Activated naive CD4-positive, alpha-beta T cell treated with anti-CD3 and anti-CD28 coated beads for 36 hours (primary cell): ENCODE measurements at regions not wholly inside any gene's neighbourhood (a gene's known extent, or its start where the extent isn't known, plus 50 kb on each side); places are given as distances from the start of the nearest gene placed in this dataset.

Experiments used
- CTCF ChIA-PET: fragments of 350-600 bp; sonication (Branson Sonifier 250); formaldehyde crosslinking; loops from one replicate; lab custom pipeline; 2021; ENCODE audit warnings: antibody characterized with exemption; lab: Charles Lee
- DNase-seq: peaks from one replicate; pipeline ENCODE4 v3.0.0-alpha.2; 2020
- H3K27ac Mint-ChIP-seq: one replicate; pipeline ENCODE4 v1.8.0; 2021; ENCODE audit warnings: mild to moderate bottlenecking, mixed read lengths
- H3K27me3 Mint-ChIP-seq: one replicate; pipeline ENCODE4 v1.8.0; 2021; ENCODE audit warnings: low read depth, mixed read lengths
- H3K36me3 Mint-ChIP-seq: one replicate; pipeline ENCODE4 v1.8.0; 2021; ENCODE audit warnings: low read depth, mixed read lengths
- H3K4me1 Mint-ChIP-seq: one replicate; pipeline ENCODE4 v1.8.0; 2021; ENCODE audit warnings: low read depth, mixed read lengths
- H3K4me3 Mint-ChIP-seq: one replicate; pipeline ENCODE4 v1.8.0; 2021; ENCODE audit warnings: mild to moderate bottlenecking, moderate library complexity, mixed read lengths
- H3K9me3 Mint-ChIP-seq: one replicate; pipeline ENCODE4 v1.8.0; 2021; ENCODE audit warnings: mixed read lengths
- intact Hi-C: fragments of 100-400 bp; cut with micrococcal nuclease; formaldehyde crosslinking; loops from one replicate; pipeline ENCODE4 v1.15.1; 2023

- no peak overlapping the region for H3K4me3 Mint-ChIP-seq
- no peaks in the 10 kb centered on the region for H3K36me3 Mint-ChIP-seq
- CTCF ChIA-PET = interaction anchor here (0.6 to 2.2 kb wide), 27 partner anchors 9 to 1149 kb away, joined by 3 to 9 read pairs (median 4); no protein-coding TSS in a partner anchor
- no peaks in the 10 kb centered on the region for H3K9me3 Mint-ChIP-seq
- no peak for DNase-seq
- no peak overlapping the region for H3K27ac Mint-ChIP-seq
- no peaks in the 10 kb centered on the region for H3K4me1 Mint-ChIP-seq
- peaks cover 5% of the 10 kb centered on the region for H3K27me3 Mint-ChIP-seq
- intact Hi-C loops = loop anchor here (2.0 kb wide), 1 partner anchor 1144 kb away; the partner anchor contains the start of gene PTPRU
Observed at GRCh38 chr1:30380625-30380984, 342.8 kb downstream of the MATN1 start.

GRCh38 chr1:30379684-30380624 is 343.4 kb downstream of the MATN1 start:
- CTCF ChIA-PET = interaction anchor here (0.6 to 2.2 kb wide), 27 partner anchors 9 to 1148 kb away, joined by 3 to 9 read pairs (median 4); no protein-coding TSS in a partner anchor
- H3K4me3 Mint-ChIP-seq = no peak overlapping the region
- DNase-seq = peak; percentile 69
- intact Hi-C loops = loop anchor here (2.0 kb wide), 1 partner anchor 1143 kb away; the partner anchor contains the start of gene PTPRU
- H3K9me3 Mint-ChIP-seq = no peaks in the 10 kb centered on the region
- H3K27me3 Mint-ChIP-seq = peaks cover 5% of the 10 kb centered on the region
- no peak overlapping the region for H3K27ac Mint-ChIP-seq
- no peaks in the 10 kb centered on the region for H3K4me1 Mint-ChIP-seq
- H3K36me3 Mint-ChIP-seq = no peaks in the 10 kb centered on the region

GRCh38 chr1:30378991-30379581 is 344.3 kb downstream of the MATN1 start:
- intact Hi-C loops = no loop called here

GRCh38 chr1:30378003-30378596 is 345.3 kb downstream of the MATN1 start:
- Mint-ChIP-seq H3K36me3 (no peaks in the 10 kb centered on the region), H3K9me3 (no peaks in the 10 kb centered on the region), H3K27ac (no peak overlapping the region), H3K27me3 (peaks cover 5% of the 10 kb centered on the region), H3K4me1 (no peaks in the 10 kb centered on the region), H3K4me3 (no peak overlapping the region)
- CTCF ChIA-PET = no interaction called here
- intact Hi-C loops = no loop called here
- DNase-seq = peak; percentile 2

More at GRCh38 chr1:30378991-30379581, 344.3 kb downstream of the MATN1 start:
- H3K9me3 Mint-ChIP-seq = no peaks in the 10 kb centered on the region
- H3K36me3 Mint-ChIP-seq = no peaks in the 10 kb centered on the region
- no peak overlapping the region for H3K4me3 Mint-ChIP-seq
- peaks cover 5% of the 10 kb centered on the region for H3K27me3 Mint-ChIP-seq
- H3K27ac Mint-ChIP-seq = no peak overlapping the region
- peak; percentile 3 for DNase-seq
- CTCF ChIA-PET = interaction anchor here (1.5 to 2.0 kb wide), 3 partner anchors 49 to 609 kb away, joined by 3 to 9 read pairs (median 4); no protein-coding TSS in a partner anchor
- no peaks in the 10 kb centered on the region for H3K4me1 Mint-ChIP-seq

- CTCF ChIA-PET = no interaction called here
- intact Hi-C loops = no loop called here
- H3K36me3 Mint-ChIP-seq = no peaks in the 10 kb centered on the region
- no peaks in the 10 kb centered on the region for H3K4me1 Mint-ChIP-seq
- no peak overlapping the region for H3K27ac Mint-ChIP-seq
- DNase-seq = no peak
- H3K27me3 Mint-ChIP-seq = peaks cover 3% of the 10 kb centered on the region
- no peaks in the 10 kb centered on the region for H3K9me3 Mint-ChIP-seq
- no peak overlapping the region for H3K4me3 Mint-ChIP-seq
Observed at GRCh38 chr1:30377230-30378002, 346.0 kb downstream of the MATN1 start.

GRCh38 chr1:30376054-30376697 is 347.2 kb downstream of the MATN1 start:
- CTCF ChIA-PET = no interaction called here
- DNase-seq = no peak
- Mint-ChIP-seq H3K36me3 (no peaks in the 10 kb centered on the region), H3K4me3 (no peak overlapping the region), H3K27me3 (peaks cover under 1% of the 10 kb centered on the region), H3K27ac (no peak overlapping the region), H3K4me1 (no peaks in the 10 kb centered on the region), H3K9me3 (no peaks in the 10 kb centered on the region)
- intact Hi-C loops = no loop called here

GRCh38 chr1:30375156-30375555 is 348.2 kb downstream of the MATN1 start:
- H3K4me1 Mint-ChIP-seq = no peaks in the 10 kb centered on the region
- intact Hi-C loops = no loop called here
- H3K27me3 Mint-ChIP-seq = peaks cover 2% of the 10 kb centered on the region
- no peak overlapping the region for H3K4me3 Mint-ChIP-seq
- DNase-seq = peak; percentile 3
- CTCF ChIA-PET = no interaction called here
- H3K27ac Mint-ChIP-seq = no peak overlapping the region
- no peaks in the 10 kb centered on the region for H3K9me3 Mint-ChIP-seq
- no peaks in the 10 kb centered on the region for H3K36me3 Mint-ChIP-seq

GRCh38 chr1:30374400-30375070 is 348.9 kb downstream of the MATN1 start:
- H3K27ac Mint-ChIP-seq = no peak overlapping the region
- CTCF ChIA-PET = no interaction called here
- intact Hi-C loops = no loop called here
- no peaks in the 10 kb centered on the region for H3K36me3 Mint-ChIP-seq
- no peaks in the 10 kb centered on the region for H3K9me3 Mint-ChIP-seq
- no peaks in the 10 kb centered on the region for H3K4me1 Mint-ChIP-seq
- H3K27me3 Mint-ChIP-seq = peaks cover 2% of the 10 kb centered on the region
- peak; percentile 1 for DNase-seq
- H3K4me3 Mint-ChIP-seq = no peak overlapping the region

GRCh38 chr1:30373471-30374399 is 349.6 kb downstream of the MATN1 start:
- H3K27ac Mint-ChIP-seq = no peak overlapping the region
- H3K36me3 Mint-ChIP-seq = no peaks in the 10 kb centered on the region
- no peak overlapping the region for H3K4me3 Mint-ChIP-seq
- peaks cover 2% of the 10 kb centered on the region for H3K27me3 Mint-ChIP-seq
- intact Hi-C loops = no loop called here
- CTCF ChIA-PET = no interaction called here
- H3K9me3 Mint-ChIP-seq = no peaks in the 10 kb centered on the region
- H3K4me1 Mint-ChIP-seq = no peaks in the 10 kb centered on the region
- peak; percentile 2 for DNase-seq

GRCh38 chr1:30372792-30373433 is 350.5 kb downstream of the MATN1 start:
- no peak overlapping the region for H3K27ac Mint-ChIP-seq

More at GRCh38 chr1:30372792-30373433, 350.5 kb downstream of the MATN1 start:
- Mint-ChIP-seq H3K4me3 (no peak overlapping the region), H3K27me3 (peaks cover 2% of the 10 kb centered on the region), H3K4me1 (no peaks in the 10 kb centered on the region), H3K36me3 (no peaks in the 10 kb centered on the region), H3K9me3 (no peaks in the 10 kb centered on the region)
- intact Hi-C loops = no loop called here
- CTCF ChIA-PET = no interaction called here
- no peak for DNase-seq
